HCT116 (cell line): ENCODE measurements at regions not wholly inside any gene's neighbourhood (a gene's known extent, or its start where the extent isn't known, plus 50 kb on each side); places are given as distances from the start of the nearest gene placed in this dataset.

Experiments
- CEBPB ChIP-seq: IDR thresholded peaks from 2 replicates; pipeline ENCODE4 v1.6.1; 2012; ENCODE audit warnings: low read depth
- CTCF ChIP-seq, 3 experiments: fragments of 200-600 bp in 1 of 3; sonication (generic) in 1 of 3; IDR thresholded peaks in 2 of 3; conservative IDR thresholded peaks in 1 of 3; 2 replicates each; pipeline ENCODE4 v1.5.1; 2012 to 2017; ENCODE audit warnings: low read depth in 2 of 3, low read length in 2 of 3, antibody characterized with exemption in 1 of 3, borderline replicate concordance in 1 of 3, control low read depth in 1 of 3, mild to moderate bottlenecking in 1 of 3, mixed read lengths in 1 of 3, mixed run types in 1 of 3, moderate library complexity in 1 of 3; ENCODE audit not compliant: insufficient read depth in 1 of 3
- EZH2 ChIP-seq: fragments of 200-600 bp; sonication (generic); IDR thresholded peaks from 2 replicates; pipeline ENCODE4 v1.6.1; 2017; ENCODE audit warnings: antibody characterized with exemption, mixed run types
- JUND ChIP-seq: IDR thresholded peaks from 2 replicates; pipeline ENCODE4 v1.6.1; 2012
- SRF ChIP-seq: IDR thresholded peaks from 2 replicates; pipeline ENCODE4 v1.6.1; 2012; ENCODE audit warnings: low read depth
- YY1 ChIP-seq: IDR thresholded peaks from 2 replicates; pipeline ENCODE4 v1.6.1; 2011; ENCODE audit warnings: low read length, low read depth, moderate library complexity, mild to moderate bottlenecking; ENCODE audit not compliant: insufficient replicate concordance; ENCODE audit errors: extremely low read depth
- ZNF274 ChIP-seq: fragments of 200-500 bp; sonication (Bioruptor generic); IDR thresholded peaks from 2 replicates; pipeline ENCODE4 v1.6.1; 2014; ENCODE audit warnings: mild to moderate bottlenecking, low read depth, low read length, inconsistent platforms

GRCh38 chr9:78899006-78899405 is 602.1 kb downstream of the PSAT1 start:
- TF ChIP-seq YY1 (no peak), CEBPB (no peak), CTCF (IDR thresholded peaks at IDR 0.05 in 2 of 3, conservative IDR thresholded peaks at IDR 0.05 in 1 of 3; ENCODE audit: borderline replicate concordance in 1 of 3, insufficient read depth in 1 of 3, low read depth in 2 of 3, low read length in 2 of 3) (no peak), SRF (no peak), JUND (no peak), EZH2 (no peak), ZNF274 (no peak)
